Gastrocnemius medialis (tissue), 4 donors: ENCODE measurements at regions not wholly inside any gene's neighbourhood (a gene's known extent, or its start where the extent isn't known, plus 50 kb on each side); places are given as distances from the start of the nearest gene placed in this dataset.

Experiments
- ATAC-seq, 2 donors: fragments of 150-250 bp; one replicate each; pipeline ENCODE4 v1.9.1; 2016
- DNase-seq, 2 donors: peaks; one replicate each; pipeline ENCODE4 v3.0.0-alpha.2; 2019
- H3K27ac ChIP-seq, 4 donors: fragments of 200-600 bp; sonication (generic); 1 replicate in 1 of 4; 2 replicates in 3 of 4; pipeline ENCODE4 v1.5.1; 2016 to 2018; ENCODE audit warnings: mild to moderate bottlenecking in 2 of 4, moderate library complexity in 1 of 4
- H3K27me3 ChIP-seq, 3 donors: fragments of 200-600 bp; sonication (generic) in 2 of 3; 1 replicate in 1 of 3; 2 replicates in 2 of 3; pipeline versions ENCODE4 v1.5.1 to v1.6.0; 2016 to 2019; ENCODE audit warnings: mild to moderate bottlenecking in 1 of 3, moderate library complexity in 1 of 3
- H3K36me3 ChIP-seq, 2 donors: fragments of 200-600 bp; sonication (generic) in 1 of 2; one replicate each; pipeline ENCODE4 v1.5.1; 2017 to 2018
- H3K4me1 ChIP-seq, 2 donors: fragments of 200-600 bp; sonication (generic) in 1 of 2; one replicate each; pipeline ENCODE4 v1.5.1; 2016 to 2017; ENCODE audit warnings: mild to moderate bottlenecking in 2 of 2
- H3K4me3 ChIP-seq, 4 donors: fragments of 200-600 bp; sonication (generic) in 3 of 4; 1 replicate in 1 of 4; 2 replicates in 3 of 4; pipeline ENCODE4 v1.5.1; 2016 to 2019; ENCODE audit warnings: mild to moderate bottlenecking in 2 of 4
- H3K9me3 ChIP-seq, 3 donors: fragments of 200-600 bp; sonication (generic) in 2 of 3; 1 replicate in 1 of 3; 2 replicates in 2 of 3; pipeline ENCODE4 v1.5.1; 2016 to 2019
- CTCF ChIP-seq, 5 experiments: fragments of 450-650 bp in 3 of 5; fragments of 200-600 bp in 2 of 5; sonication (generic) in 2 of 5; IDR thresholded peaks in 4 of 5; conservative IDR thresholded peaks in 1 of 5; 1 replicate in 4 of 5; 2 replicates in 1 of 5; pipeline ENCODE4 v1.5.1; 2016 to 2019; ENCODE audit warnings: antibody characterized with exemption in 5 of 5, mild to moderate bottlenecking in 3 of 5, moderate library complexity in 3 of 5
- POLR2A ChIP-seq, 2 donors: fragments of 450-650 bp; IDR thresholded peaks; one replicate each; pipeline ENCODE4 v1.6.1; 2017; ENCODE audit warnings: antibody characterized with exemption in 2 of 2, mild to moderate bottlenecking in 2 of 2, moderate library complexity in 2 of 2
- in situ Hi-C, 4 donors: fragments of 200-750 bp; cut with MboI; loops; one replicate each; pipeline versions ENCODE4 v1.15.0 to v1.8.0; 2017; ENCODE audit warnings: low sequenced_read_pairs in 4 of 4
- intact Hi-C: fragments of 100-400 bp; cut with DNase I; formaldehyde crosslinking; loops from one replicate; pipeline ENCODE4 v1.15.1; 2023; ENCODE audit warnings: low total_unique reads

DNA sequence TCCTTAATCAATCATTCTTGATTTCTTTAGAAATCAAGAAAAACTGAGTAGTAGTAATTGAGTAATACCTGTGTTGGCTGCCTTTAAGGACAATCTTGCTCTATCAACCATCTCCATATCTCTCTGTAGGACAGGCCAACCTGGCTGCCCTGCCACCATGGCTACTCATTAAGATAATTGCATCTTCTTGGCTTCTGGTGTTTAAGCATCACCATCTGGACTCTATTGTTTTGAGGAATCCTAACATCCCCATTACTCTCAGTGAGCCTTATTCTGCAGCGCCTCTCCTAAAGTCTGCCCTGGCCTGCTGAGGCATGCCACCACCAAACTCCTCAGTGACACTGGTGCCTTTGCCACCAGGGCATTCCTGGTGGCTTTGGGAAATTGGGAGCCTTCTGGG lies 442.6 kb upstream of the ZNF507 start:
- Histone ChIP-seq H3K27ac (no peak overlapping the region), H3K36me3 (no peaks in the 10 kb centered on the region), H3K9me3 (no peaks in the 10 kb centered on the region), H3K27me3 (no peaks in the 10 kb centered on the region), H3K4me1 (no peaks in the 10 kb centered on the region), H3K4me3 (no peak overlapping the region)
- TF ChIP-seq POLR2A (IDR thresholded peaks at IDR 0.05) = no peak
- no peak for TF ChIP-seq CTCF (IDR thresholded peaks at IDR 0.05 in 4 of 5, conservative IDR thresholded peaks at IDR 0.05 in 1 of 5)
- in situ Hi-C loops (no loop called here), intact Hi-C loops (no loop called here)
- DNase-seq = no peak
- no peak for ATAC-seq

- Histone ChIP-seq H3K36me3 (no peaks in the 10 kb centered on the region), H3K27ac (no peak overlapping the region), H3K27me3 (no peaks in the 10 kb centered on the region), H3K4me1 (no peaks in the 10 kb centered on the region), H3K4me3 (no peak overlapping the region), H3K9me3 (no peaks in the 10 kb centered on the region)
- in situ Hi-C loops = no loop called here
- intact Hi-C loops = no loop called here
- ATAC-seq = no peak
- TF ChIP-seq POLR2A (IDR thresholded peaks at IDR 0.05) (no peak), CTCF (IDR thresholded peaks at IDR 0.05 in 4 of 5, conservative IDR thresholded peaks at IDR 0.05 in 1 of 5) (no peak)
- DNase-seq = no peak
Observed at GRCh38 chr19:31903979-31904378, 441.4 kb upstream of the ZNF507 start.

DNA sequence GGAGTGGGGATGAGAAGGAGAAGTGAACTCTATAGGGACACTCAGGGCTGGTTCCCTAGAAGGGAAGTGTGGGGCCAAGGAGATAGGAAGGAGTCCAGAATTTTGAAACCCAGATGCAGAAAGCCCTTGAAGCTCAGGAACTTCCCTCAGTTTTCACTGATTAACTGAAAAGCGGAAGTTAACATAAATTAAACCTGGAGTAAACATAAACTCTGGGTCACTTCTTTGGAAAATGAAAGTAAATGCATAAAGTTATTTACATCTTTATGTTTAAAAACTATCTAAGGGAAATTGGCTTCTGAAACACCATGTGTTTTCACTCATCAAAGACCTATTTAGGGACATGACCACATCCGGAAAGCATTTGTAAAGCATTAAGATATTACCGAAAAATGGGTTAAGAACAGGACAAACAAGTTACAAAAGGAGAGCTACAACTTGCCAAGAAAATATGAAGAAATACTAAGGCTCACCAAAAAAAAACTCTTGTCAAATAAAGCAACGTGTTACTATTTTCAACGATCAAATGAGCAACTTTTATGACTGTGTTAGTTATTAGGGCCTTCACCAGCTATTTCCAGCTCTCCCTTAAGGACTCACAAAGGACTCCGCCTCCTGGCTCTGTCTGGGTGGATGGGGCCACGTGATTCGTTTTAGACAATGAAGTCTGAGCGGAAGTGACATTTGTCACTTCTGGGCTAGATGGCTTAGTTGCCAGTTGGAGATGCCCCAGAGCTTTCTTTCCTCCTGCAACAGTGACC lies 439.1 kb upstream of the ZNF507 start:
- Histone ChIP-seq H3K27ac (peak overlapping the region in 3 of 4 donors; percentile 31 to 47 (median 37)), H3K4me3 (no peak overlapping the region), H3K9me3 (no peaks in the 10 kb centered on the region), H3K4me1 (no peaks in the 10 kb centered on the region), H3K36me3 (no peaks in the 10 kb centered on the region), H3K27me3 (no peaks in the 10 kb centered on the region)
- in situ Hi-C loops (no loop called here), intact Hi-C loops (no loop called here)
- ATAC-seq (peak; percentile 18 to 56), DNase-seq (peak in 1 of 2 donors; percentile 23)
- TF ChIP-seq CTCF (IDR thresholded peaks at IDR 0.05 in 4 of 5, conservative IDR thresholded peaks at IDR 0.05 in 1 of 5) (no peak), POLR2A (IDR thresholded peaks at IDR 0.05) (no peak)

DNA sequence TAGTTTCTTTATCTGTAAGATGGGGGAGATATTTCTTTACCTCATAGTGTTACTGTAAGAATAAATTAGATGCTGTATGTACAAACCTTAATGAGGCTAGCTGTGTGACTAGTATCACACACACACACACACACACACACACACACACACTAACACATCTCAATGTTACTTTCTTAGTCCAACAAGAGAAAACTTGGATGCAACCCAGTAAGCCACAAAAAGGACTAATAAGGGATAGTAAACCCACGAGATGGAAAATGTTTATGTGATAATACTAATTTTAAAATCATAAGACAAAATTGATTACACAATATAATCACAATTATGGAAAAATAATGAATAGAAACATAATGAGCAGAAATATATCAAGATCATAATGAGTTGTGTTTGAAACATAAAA lies 437.7 kb upstream of the ZNF507 start:
- H3K9me3 ChIP-seq = no peaks in the 10 kb centered on the region
- no peak overlapping the region for H3K27ac ChIP-seq
- intact Hi-C loops = no loop called here
- H3K27me3 ChIP-seq = no peaks in the 10 kb centered on the region
- H3K4me3 ChIP-seq = no peak overlapping the region
- DNase-seq = no peak
- H3K4me1 ChIP-seq = no peaks in the 10 kb centered on the region
- ATAC-seq = no peak
- no peak for TF ChIP-seq CTCF (IDR thresholded peaks at IDR 0.05 in 4 of 5, conservative IDR thresholded peaks at IDR 0.05 in 1 of 5)
- no peak for TF ChIP-seq POLR2A (IDR thresholded peaks at IDR 0.05)
- H3K36me3 ChIP-seq = no peaks in the 10 kb centered on the region
- in situ Hi-C loops = no loop called here

DNA sequence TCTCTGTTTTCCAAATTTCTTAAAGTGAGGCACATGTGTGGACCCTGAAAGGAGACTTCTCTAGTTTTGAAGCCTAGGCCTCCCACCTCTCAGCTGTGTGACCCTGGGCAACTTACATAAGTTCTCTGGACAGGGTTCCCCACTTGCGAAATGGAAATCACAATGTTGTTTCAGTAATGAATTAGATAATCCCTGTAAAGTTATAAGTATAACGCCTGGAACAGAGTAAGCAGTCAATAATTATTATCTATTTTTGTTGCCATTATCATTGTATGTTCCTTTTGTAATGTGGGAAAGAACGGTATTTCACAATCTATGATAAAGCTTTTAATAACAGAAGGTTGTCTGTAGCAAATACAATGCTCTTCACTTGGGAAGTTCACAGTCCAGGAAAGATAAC lies 437.3 kb upstream of the ZNF507 start:
- H3K36me3 ChIP-seq = no peaks in the 10 kb centered on the region
- TF ChIP-seq POLR2A (IDR thresholded peaks at IDR 0.05) = no peak
- TF ChIP-seq CTCF (IDR thresholded peaks at IDR 0.05 in 4 of 5, conservative IDR thresholded peaks at IDR 0.05 in 1 of 5) = no peak
- H3K27ac ChIP-seq = no peak overlapping the region
- no peaks in the 10 kb centered on the region for H3K4me1 ChIP-seq
- in situ Hi-C loops = no loop called here
- H3K27me3 ChIP-seq = no peaks in the 10 kb centered on the region
- DNase-seq (no peak), ATAC-seq (no peak)
- intact Hi-C loops = no loop called here
- H3K9me3 ChIP-seq = no peaks in the 10 kb centered on the region
- H3K4me3 ChIP-seq = no peak overlapping the region
